NCI-H2107 (cell line): ENCODE measurements at regions not wholly inside any gene's neighbourhood (a gene's known extent, or its start where the extent isn't known, plus 50 kb on each side); places are given as distances from the start of the nearest gene placed in this dataset.

Source experiments
- DNase-seq: peaks from one replicate; lab custom pipeline; 2025; lab: John Stamatoyannopoulos, UW

DNA sequence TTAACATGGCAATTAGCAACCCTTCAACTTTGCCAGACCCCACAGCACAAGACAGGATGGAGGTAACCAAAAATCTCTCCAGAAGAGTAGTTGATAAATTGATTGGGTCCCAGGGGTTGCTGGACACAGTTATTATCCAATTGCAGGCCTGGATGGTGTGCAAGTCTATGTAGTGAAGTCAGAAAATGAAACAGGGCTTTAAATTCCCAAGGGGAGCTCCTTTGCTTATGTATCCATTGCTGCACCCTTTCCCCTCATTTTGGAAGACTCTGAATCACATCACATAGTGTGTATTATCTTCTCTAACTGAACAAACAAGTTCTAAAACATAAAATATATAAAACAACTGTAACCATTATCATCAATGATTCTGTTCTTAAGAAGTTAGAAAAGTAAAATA is 550.2 kb downstream of the LMO4 start:
- DNase-seq: no peak

DNA sequence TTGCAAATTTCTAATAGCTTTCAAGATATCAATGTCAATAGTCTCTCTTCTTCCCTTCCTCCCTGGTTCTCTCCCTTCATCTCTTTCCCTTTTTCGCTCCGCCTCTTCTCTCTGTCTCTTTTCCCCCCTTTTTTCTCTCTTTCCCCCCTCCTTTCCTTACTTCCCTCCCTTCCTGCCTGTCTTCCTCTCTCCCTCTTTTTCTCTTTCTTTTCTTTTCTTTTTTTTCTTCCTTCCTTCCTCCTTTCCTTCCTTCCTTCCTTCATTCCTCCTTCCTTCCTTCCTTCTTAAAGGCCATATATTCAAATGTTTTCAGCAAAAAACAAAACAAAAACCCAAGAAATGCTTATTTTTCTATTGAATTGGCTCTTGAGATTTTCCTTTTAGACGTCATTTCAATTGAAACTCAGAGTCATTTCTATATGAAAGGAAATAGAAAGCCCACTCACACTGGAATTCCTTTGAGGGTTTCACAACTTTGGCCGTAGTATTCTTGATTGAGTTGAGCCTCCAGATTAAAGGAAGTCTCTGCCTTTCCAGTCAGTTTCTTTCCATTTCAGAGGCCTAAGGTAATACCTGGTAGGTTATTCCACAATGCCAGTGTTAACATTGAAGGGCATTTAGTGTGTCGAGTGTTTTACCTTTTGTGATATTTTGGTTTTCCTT is 551.5 kb downstream of the LMO4 start:
- no peak for DNase-seq

DNA sequence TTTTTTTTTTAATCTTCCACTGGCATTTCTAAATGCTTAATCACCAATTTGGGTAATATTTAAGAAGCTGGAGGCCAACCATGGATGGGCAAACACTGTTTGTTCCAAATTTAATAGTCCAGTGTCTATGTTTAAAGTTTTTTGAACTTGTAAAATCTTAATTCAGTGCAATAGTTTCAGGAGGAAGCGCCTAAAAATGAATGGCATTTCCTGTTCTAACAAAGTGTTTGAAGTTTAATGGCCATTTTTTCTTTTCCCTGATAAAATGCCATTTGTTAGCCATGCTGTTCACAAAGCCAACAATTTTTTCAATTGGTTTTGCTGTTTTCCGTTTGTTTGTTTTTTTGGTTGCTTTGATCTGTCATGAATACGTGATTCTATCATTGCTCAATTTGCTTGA is 552.1 kb downstream of the LMO4 start:
- DNase-seq: no peak

DNA sequence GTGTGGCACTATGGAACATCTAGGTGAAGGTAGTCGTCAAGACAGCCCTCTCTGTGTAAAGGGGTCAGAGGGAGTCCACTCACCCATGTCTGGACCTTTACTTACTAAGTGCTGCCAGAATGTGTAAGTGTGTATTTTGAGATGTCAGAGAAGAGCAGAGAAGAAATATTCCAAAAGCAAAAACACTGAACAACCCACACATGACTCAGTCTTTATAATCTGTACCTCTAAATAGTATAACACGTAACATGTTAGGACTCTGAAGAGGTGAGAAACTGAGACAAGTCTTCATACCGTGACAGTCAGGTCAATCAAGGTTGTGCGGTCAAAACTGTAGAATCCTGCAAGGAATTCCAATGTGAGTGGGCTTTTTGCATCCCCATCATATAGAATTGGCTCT is 555.2 kb downstream of the LMO4 start:
- DNase-seq: no peak

DNA sequence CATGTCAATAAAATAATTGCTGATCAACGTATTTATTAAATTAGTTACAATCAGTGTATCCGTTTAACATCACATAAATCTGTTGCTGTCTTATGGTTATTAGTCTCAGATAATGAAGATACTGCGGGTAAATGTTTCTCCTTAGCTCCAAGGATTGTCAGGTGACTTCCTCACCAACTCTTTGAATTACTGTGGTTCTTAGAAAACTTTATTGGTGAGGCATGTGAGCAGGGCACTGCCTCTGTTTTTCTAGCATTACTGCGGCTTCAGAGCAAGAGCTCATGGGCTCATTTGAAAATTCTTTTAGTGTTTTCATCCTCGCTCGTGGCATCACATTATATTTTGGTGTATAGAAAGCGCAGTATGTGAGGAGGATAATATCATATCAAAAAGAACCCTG is 555.9 kb downstream of the LMO4 start:
- DNase-seq: no peak

DNA sequence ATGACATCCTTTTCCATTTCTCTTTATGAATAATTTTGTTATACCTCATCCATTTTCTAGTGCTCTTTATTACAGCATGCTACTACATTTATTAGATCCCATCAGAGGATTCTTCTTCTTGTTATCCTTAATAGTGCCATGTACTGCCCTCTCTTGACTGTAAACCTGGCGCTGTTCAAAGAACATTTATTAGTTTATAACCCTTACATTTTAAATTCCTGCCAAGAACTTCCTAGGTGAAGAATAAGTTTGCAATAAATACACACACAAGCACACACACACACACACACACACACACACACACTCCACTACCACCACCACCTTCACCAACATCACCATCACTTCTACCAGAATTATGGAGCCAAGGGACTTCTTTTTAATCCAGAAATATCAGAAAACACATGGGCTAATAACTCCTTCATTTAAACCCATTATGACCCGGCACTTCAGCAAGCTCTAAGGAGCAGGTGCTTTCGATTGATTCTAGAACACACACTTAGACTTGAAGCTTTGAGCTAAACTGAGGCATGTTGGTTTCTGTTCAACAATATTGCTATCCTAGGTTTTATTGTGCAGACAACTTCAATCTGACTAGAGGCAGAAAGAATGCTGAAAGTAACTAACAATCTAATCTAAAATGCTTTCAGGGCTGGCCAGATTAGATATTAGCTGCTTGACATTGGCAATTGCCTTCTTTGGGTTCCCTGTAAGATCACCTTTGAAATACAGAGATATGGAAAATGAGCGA is 556.8 kb downstream of the LMO4 start:
- DNase-seq: no peak

DNA sequence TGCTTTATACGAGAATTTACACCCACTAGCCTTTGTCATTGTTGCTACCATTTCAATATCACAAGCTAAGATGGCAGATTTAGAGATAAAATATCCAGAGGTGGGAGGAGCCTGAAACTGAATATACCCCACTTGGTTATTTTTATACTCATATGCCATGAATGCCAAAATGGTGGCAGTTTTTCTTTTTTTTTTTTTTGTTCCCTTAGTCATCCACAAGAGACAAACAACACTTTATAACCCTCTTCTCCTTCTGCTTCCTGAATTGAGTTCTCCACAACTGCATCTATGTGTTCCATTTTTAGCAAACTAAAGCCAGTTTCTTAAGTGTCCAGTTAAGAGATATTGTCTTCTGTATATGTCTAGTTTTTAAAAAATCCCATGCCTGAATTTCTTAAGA is 558.4 kb downstream of the LMO4 start:
- no peak for DNase-seq

DNA sequence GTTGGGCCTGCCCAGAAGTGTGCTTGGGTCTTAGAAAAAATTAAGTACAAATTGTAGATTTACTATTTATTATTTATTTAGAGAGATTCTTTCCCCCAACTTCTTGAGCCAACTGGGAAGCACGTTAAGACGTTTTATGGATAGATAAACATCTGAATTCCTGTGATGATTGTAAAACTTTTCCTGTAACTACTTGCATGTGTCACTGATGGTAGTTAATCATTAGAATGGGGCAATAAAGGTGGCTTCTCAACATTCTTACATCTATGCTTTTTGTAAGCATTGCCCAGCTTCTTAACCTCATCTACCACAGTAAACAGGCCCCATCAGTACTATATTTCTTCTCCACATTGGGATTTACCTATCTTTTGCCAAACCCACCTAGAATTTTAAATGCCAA is 559.8 kb downstream of the LMO4 start:
- no peak for DNase-seq

DNA sequence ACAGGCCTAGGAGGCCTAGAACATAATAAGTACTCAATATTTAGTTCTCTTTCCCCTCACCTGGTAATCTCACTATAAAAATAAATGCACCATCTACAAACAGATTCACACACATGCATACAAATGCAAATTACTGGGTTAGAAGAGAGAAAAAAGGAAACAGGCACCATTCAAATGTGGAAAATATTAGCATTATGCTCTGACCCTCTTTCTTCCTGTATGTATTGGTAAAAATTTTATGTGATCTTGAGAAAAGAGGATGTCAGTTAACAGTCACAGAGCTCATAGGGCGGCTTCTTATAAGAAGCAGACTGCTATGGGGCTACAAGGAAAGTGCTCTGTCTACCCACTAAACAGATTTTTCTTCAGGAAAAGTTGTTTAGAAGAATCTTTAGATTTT is 565.4 kb downstream of the LMO4 start:
- no peak for DNase-seq

DNA sequence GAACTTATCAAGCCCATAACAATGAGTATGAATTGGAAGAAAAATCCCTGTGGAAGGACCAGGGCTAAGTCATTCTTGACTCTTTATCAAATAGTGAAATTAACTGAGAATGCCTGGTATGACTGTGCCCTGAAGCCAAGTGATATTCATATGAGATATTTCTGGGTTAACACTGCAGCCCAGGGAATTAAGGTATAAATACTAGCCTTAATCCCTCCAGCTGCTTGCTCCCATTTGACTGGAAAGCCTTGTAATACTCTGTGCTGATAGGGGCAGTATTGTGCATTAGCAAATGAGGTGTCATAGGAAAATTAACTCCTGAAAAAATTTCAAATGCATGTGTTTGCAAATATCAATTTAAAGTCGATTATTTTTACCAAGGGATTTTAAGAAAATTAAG is 568.8 kb downstream of the LMO4 start:
- DNase-seq: no peak

DNA sequence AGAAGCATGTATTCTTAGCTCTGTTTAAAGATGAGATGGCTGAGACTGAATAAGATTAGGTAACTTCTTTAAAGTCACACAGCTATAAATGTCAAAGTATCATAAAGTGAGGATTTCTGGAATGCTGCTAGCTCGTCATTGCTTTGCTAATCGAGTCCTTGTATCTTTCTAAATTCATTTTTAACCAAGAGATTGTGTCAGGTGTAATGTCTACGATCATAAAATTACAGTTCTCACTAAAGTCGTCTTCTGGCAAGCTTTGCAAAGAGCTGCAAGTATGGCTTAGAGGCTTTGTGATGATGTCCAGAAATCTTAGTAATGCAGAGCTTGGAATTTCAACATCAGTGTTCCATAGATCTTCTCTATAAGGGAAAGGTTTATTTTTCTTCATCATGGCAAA is 569.8 kb downstream of the LMO4 start:
- DNase-seq: no peak

DNA sequence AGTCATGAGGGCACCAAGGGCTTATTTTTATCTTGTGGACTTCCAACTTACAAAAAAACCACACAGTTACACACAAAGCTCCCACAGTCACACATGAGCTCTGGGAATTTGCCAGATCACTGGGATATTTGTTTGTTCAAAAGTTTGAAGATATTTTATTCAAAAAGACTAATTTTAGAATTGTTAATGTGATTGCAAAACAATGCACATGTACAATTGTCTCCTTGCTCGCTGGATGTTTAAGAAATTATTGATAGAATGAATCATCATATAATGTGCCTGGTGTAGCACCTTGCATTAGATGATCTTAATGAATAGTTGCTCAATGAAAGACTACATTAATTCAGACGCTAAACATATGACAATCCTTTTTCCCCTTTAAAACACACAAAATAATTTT is 570.3 kb downstream of the LMO4 start:
- DNase-seq: no peak

DNA sequence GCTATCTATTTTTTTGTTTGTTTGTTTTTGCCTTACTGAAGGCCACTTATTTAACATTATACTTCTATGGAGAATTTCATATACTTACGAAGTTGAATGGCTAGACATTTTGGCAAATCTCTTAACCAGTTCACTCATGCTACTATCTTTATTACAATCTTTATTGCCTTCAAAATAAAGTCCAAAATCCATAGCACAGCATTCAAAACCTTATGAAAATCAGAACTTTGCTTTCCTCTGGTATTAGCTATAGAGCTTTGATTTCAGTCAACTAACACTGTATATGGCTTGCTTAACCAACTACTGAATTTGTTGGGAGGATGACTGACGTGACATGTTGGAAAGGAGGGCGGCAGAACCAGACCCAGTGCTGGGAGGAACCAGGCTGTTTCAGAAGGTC is 571.1 kb downstream of the LMO4 start:
- DNase-seq: no peak

DNA sequence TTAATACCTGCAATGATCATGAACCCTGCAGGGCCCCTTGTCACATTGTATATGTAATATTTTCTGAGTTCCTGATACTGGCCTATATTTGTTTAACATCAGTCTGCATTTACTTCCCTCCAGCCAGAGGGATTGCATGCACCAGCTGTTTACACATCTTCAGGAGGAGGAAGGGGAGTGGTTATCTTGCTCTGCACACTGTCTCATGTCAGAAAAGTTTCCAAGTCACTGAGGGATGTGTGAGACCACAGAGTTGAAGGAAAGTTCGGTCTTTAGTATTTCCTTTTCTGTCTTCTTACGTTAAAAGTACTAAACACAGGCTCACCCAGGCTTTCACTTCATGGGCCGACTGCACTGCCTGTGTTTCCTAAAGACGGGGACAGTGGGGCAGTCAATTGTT is 574.1 kb downstream of the LMO4 start:
- DNase-seq: no peak

DNA sequence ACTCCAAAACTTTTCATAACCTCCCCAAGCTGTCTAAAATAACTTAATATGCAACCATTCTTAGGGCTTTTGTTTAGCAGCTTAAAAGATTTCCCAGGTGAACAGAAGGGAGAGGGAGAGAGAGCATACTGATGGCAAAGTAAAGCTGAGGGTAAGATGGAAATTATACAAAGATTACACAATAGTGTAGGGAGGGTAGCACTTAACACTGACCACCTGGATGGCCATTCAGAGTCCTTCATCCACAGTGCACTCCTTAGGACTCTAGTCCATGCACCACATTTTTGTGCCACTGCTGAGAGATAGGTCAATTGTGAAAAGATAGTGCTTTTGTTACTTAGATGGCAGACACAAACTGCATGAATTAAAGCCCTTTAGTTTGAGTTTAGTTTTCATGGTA is 574.6 kb downstream of the LMO4 start:
- DNase-seq: no peak

DNA sequence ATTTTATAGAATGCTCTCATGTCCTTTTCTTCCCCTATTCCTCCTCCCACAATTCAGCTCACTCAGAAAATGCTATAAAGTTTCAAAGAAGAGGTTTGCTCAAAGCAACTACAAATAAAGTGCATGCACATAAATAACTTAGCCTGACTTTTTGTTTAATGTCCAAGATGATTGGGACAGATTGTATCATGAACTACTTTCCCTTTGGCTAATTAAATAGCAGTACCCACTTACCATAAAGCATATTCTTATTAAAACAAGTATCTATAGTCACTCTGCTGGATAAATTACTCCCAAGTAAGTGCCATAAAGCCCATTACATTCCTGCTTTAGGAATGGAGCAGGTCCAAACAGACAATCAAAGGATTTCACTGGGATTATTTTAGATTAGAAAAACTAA is 576.0 kb downstream of the LMO4 start:
- DNase-seq: no peak

DNA sequence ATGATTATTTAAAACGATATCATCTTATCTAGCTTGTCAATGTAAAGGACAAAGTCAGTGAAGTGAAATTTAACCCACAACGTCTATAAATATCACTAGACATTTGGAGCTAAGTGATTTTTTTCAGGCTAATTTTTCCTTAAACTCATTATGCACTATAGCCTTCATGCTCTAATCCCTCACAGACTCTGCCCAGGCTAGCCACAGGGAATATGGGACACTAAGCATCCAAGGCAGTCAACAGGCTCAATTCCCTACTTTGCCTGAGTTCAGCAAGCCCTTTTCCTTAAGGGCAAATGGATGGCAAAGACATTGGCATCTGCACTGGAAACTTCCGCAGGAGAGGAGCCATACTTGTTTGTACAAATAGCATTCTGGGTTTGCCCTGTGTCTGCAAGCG is 577.0 kb downstream of the LMO4 start:
- no peak for DNase-seq

DNA sequence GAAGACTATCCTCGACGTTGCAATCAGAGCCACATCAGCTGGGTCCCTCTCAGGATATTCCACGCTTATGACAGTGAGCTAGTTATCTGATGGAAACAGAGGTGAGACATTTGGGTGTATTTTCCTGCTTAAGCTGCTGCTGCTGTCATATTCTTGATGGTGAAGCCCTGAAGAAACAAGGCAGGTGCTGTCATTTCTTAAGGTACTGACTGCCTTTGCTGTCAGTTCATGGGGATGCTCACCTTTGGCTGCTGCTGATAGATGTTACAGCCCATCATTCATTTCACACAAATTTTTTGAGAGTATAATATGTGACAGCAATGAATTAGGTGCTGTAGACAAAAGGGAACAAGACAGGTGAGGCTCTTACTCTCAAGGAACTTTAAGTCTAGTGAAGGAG is 577.4 kb downstream of the LMO4 start:
- no peak for DNase-seq

DNA sequence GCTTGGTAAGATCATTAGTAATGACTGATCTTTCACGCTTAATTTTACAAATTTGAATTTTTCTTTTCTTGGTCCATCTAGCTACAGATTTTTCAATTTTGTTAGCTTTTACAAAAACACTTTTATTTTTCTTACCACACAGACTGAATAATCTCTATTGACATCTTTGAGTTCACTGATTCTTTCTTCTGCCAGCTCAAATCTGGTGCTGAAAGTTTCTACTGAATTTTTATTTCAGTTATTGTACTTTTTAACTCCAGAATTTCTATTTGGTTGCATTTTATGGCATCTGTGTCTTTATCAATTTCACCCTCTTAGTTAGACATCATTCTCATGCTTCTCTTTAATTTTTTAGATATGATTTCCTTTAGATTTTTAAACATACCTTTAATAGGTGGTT is 584.7 kb downstream of the LMO4 start:
- no peak for DNase-seq

DNA sequence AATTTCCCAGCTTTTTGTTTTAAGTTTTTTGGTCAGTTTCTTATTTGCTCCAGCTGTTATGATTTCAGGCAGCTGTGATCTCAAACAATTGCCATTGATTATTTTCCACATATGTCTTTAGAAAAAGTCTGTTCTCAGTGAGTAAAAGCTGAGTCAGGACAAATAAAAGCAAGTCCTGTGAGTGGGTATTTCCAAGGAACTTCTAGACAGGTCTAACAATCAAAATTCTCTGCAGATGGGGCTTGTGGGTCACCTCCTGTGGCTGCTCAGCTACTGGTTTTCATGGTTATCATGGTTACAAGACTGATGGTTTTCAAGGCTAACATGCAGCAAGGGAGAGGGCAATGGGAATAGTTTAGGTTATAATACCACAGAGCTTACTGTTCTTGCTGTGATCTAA is 585.7 kb downstream of the LMO4 start:
- no peak for DNase-seq

DNA sequence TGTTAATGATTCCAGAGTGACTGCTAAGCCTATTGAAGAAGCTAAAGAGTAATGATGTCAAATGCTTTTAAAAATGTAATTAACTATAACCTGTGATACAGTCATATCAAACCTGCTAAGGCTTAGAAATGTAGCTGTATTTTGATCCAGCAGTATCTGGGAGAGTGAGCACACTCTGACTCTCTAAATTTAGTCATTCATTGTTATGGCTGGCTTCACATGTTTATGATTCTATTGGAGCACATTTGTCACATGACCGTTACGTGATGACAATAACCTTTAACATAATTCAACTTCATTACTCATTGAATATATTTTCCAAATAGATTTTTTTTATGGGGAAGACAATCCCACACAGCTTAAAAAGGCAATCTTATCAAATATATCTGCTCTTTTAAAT is 587.1 kb downstream of the LMO4 start:
- no peak for DNase-seq

DNA sequence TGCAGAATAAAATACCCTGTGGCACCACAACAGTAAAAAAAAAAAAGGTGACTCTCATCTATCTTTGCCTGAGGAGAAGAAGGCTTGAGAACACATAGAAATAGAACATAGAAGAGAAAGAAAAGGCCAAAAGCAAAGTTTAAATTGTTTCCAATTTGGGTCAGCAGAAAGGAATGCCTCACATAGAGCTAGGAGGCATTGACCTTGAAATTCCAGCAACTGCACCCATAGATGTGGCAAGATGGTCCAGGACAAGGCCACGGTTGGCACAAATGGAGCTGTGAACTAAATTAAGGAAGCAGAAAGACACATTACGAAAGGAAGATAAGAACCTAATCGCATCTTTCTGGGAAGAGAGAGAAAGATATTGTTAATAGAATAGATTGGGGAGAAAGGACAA is 588.3 kb downstream of the LMO4 start:
- no peak for DNase-seq

DNA sequence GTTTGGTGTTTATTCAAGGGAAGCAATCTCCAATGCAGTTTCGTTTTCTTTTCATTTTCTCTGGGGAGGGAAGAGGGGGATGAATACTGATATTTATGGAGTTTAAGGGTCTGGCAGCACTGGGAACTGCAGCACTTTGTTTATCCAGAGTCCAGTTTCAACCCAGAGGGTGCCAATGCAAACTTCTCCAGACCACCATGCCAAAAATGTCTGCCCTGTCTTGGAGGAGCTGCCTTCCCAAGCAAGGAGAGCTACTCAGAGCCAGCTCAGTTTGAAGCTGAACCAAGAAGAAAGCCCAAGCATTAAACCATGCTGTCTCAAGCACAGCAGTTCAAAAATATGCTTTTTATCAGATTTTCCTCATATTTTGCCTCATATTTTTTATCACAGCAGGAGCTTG is 589.7 kb downstream of the LMO4 start:
- no peak for DNase-seq

DNA sequence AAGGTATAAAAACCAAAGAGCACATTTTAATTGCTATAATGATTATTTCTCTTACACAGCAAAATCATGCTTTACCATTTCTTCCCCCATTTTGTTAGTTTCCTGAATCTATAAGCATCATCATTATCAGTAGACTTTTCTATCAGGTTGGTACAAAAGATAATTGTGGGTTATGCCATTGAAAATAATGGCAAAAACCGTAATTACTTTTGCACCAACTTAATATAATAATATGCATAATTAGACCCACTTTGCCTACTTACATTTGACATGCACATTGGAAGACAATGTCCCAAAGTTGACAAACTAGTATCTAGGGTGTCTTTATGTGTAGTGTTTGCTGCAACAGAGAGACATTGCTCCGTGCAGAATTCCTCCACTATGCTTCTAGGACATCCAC is 594.2 kb downstream of the LMO4 start:
- DNase-seq: no peak
